SK-N-SH (cell line): ENCODE measurements at regions not wholly inside any gene's neighbourhood (a gene's known extent, or its start where the extent isn't known, plus 50 kb on each side); places are given as distances from the start of the nearest gene placed in this dataset.

Experiments
- CTCF ChIA-PET: fragments of 300-600, 350-600 bp; formaldehyde crosslinking; extraction: SDS; loops from one replicate; lab custom pipeline; 2021; lab: Yijun Ruan, JAX
- POLR2A ChIA-PET: fragments of 350-600 bp; sonication (Branson Sonifier 250); formaldehyde crosslinking; extraction: SDS; loops from one replicate; lab custom pipeline; 2020; ENCODE audit warnings: antibody characterized with exemption, inconsistent platforms; lab: Yijun Ruan, JAX
- DNase-seq: peaks from one replicate; pipeline ENCODE4 v3.0.0; 2012
- H2AFZ ChIP-seq: fragments of 200-600 bp; sonication (generic); 2 replicates; pipeline ENCODE4 v1.8.1; 2016; ENCODE audit warnings: antibody characterized with exemption, mild to moderate bottlenecking, low read depth
- H3F3A ChIP-seq: fragments of 200-600 bp; sonication (generic); replicated peaks from 2 replicates; pipeline ENCODE3; 2016; ENCODE audit warnings: antibody characterized with exemption, mild to moderate bottlenecking; ENCODE audit not compliant: insufficient read depth
- H3K27ac ChIP-seq, 2 experiments: fragments of 200-500 bp in 1 of 2; fragments of 200-600 bp in 1 of 2; sonication (Bioruptor generic) in 1 of 2; sonication (generic), shearing (Covaris generic) in 1 of 2; 2 replicates each; pipeline versions ENCODE4 v1.5.1 to v1.6.1; 2014 to 2016; ENCODE audit warnings: low read depth in 2 of 2, inconsistent platforms in 1 of 2, low read length in 1 of 2, mild to moderate bottlenecking in 1 of 2, mixed read lengths in 1 of 2
- H3K27me3 ChIP-seq: fragments of 200-600 bp; sonication (generic), shearing (Covaris generic); 2 replicates; pipeline ENCODE4 v1.6.1; 2016; ENCODE audit warnings: mixed run types; ENCODE audit not compliant: insufficient read depth
- H3K36me3 ChIP-seq, 2 experiments: fragments of 200-500 bp in 1 of 2; fragments of 200-600 bp in 1 of 2; sonication (Bioruptor generic) in 1 of 2; sonication (generic) in 1 of 2; replicated peaks in 1 of 2; 2 replicates each; pipeline versions ENCODE3 to v1.5.1; 2014 to 2016; ENCODE audit warnings: low read length in 1 of 2, mild to moderate bottlenecking in 1 of 2; ENCODE audit not compliant: insufficient read depth in 2 of 2, control insufficient read depth in 1 of 2
- H3K4me1 ChIP-seq, 2 experiments: fragments of 200-500 bp in 1 of 2; fragments of 200-600 bp in 1 of 2; sonication (Bioruptor generic) in 1 of 2; sonication (generic), shearing (Covaris generic) in 1 of 2; 2 replicates each; pipeline versions ENCODE4 v1.5.1 to v1.6.1; 2014 to 2016; ENCODE audit warnings: low read depth in 1 of 2, low read length in 1 of 2, mixed run types in 1 of 2; ENCODE audit not compliant: insufficient read depth in 2 of 2, control insufficient read depth in 1 of 2
- H3K4me2 ChIP-seq: fragments of 200-600 bp; sonication (generic), shearing (Covaris generic); 2 replicates; pipeline ENCODE4 v1.6.1; 2017; ENCODE audit warnings: mixed run types
- H3K4me3 ChIP-seq, 2 experiments: fragments of 200-500 bp in 1 of 2; fragments of 200-600 bp in 1 of 2; sonication (Bioruptor generic) in 1 of 2; sonication (generic), shearing (Covaris generic) in 1 of 2; 2 replicates each; pipeline versions ENCODE4 v1.5.1 to v1.8.1; 2014 to 2016; ENCODE audit warnings: low read depth in 2 of 2, inconsistent platforms in 1 of 2, low read length in 1 of 2, mild to moderate bottlenecking in 1 of 2, mixed read lengths in 1 of 2, moderate library complexity in 1 of 2
- H3K79me2 ChIP-seq: fragments of 200-600 bp; sonication (generic); 2 replicates; pipeline ENCODE4 v1.8.1; 2017; ENCODE audit warnings: mild to moderate bottlenecking; ENCODE audit not compliant: insufficient read depth
- H3K9ac ChIP-seq: fragments of 200-600 bp; sonication (generic); 2 replicates; pipeline ENCODE4 v1.6.1; 2017; ENCODE audit warnings: mixed run types
- H3K9me2 ChIP-seq: fragments of 200-600 bp; sonication (generic); 2 replicates; pipeline ENCODE4 v1.6.1; 2017; ENCODE audit warnings: mixed run types
- H3K9me3 ChIP-seq: fragments of 200-600 bp; sonication (generic); 2 replicates; pipeline ENCODE4 v1.6.1; 2017; ENCODE audit warnings: mixed run types, mild to moderate bottlenecking, moderate library complexity
- H4K20me1 ChIP-seq: fragments of 200-600 bp; sonication (generic); 2 replicates; pipeline ENCODE4 v1.6.1; 2017; ENCODE audit warnings: mild to moderate bottlenecking, mixed run types; ENCODE audit not compliant: insufficient read depth
- CHD2 ChIP-seq: fragments of 150-350 bp; IDR thresholded peaks from 2 replicates; pipeline ENCODE4 v1.6.1; 2018; ENCODE audit warnings: low read length; ENCODE audit not compliant: partially characterized antibody
- FOSL2 ChIP-seq: IDR thresholded peaks from 2 replicates; pipeline ENCODE4 v1.4.0; 2012; ENCODE audit warnings: low read depth, mild to moderate bottlenecking, moderate library complexity, borderline replicate concordance
- FOXJ3 ChIP-seq: sonication (generic); formaldehyde crosslinking; IDR thresholded peaks from 2 replicates; pipeline ENCODE4 v1.5.1; 2020; ENCODE audit warnings: mild to moderate bottlenecking, missing genetic modification reagents
- FOXM1 ChIP-seq: IDR thresholded peaks from 2 replicates; pipeline ENCODE4 v1.4.0; 2012; ENCODE audit warnings: low read depth, mild to moderate bottlenecking
- GABPA ChIP-seq: IDR thresholded peaks from 2 replicates; pipeline ENCODE4 v1.4.0; 2012; ENCODE audit warnings: low read depth, mild to moderate bottlenecking
- JUND ChIP-seq: IDR thresholded peaks from 2 replicates; pipeline ENCODE4 v1.4.0; 2012
- MEF2A ChIP-seq: IDR thresholded peaks from 2 replicates; pipeline ENCODE4 v1.4.0; 2012; ENCODE audit warnings: low read depth, borderline replicate concordance
- MXI1 ChIP-seq: IDR thresholded peaks from 2 replicates; pipeline ENCODE4 v1.6.1; 2012; ENCODE audit warnings: mild to moderate bottlenecking, low read depth, low read length, improper control_type of control experiment
- POLR2AphosphoS5 ChIP-seq: IDR thresholded peaks from 2 replicates; pipeline ENCODE4 v1.6.1; 2012; ENCODE audit warnings: low read depth, low read length
- RAD21 ChIP-seq: IDR thresholded peaks from 2 replicates; pipeline ENCODE4 v1.6.1; 2012; ENCODE audit warnings: mild to moderate bottlenecking, low read length
- RFX5 ChIP-seq: IDR thresholded peaks from 2 replicates; pipeline ENCODE4 v1.6.1; 2012; ENCODE audit warnings: mild to moderate bottlenecking, improper control_type of control experiment, low read length
- SIN3A ChIP-seq: IDR thresholded peaks from 2 replicates; pipeline ENCODE4 v1.6.1; 2012; ENCODE audit warnings: low read depth, mild to moderate bottlenecking, low read length, moderate library complexity, borderline replicate concordance
- SMC3 ChIP-seq: IDR thresholded peaks from 2 replicates; pipeline ENCODE4 v1.6.1; 2012; ENCODE audit warnings: low read depth, low read length, improper control_type of control experiment
- TCF12 ChIP-seq: IDR thresholded peaks from 2 replicates; pipeline ENCODE4 v1.4.0; 2012
- TEAD4 ChIP-seq: IDR thresholded peaks from 2 replicates; pipeline ENCODE4 v1.4.0; 2012; ENCODE audit warnings: mild to moderate bottlenecking, borderline replicate concordance; ENCODE audit not compliant: insufficient read depth
- YY1 ChIP-seq: IDR thresholded peaks from 2 replicates; pipeline ENCODE4 v1.4.0; 2012; ENCODE audit warnings: low read depth, mild to moderate bottlenecking
- WGBS: methylation state at CpG from one replicate; pipeline ENCODE4 v1.1.6; 2017; ENCODE audit warnings: low lambda C conversion rate; 5-methylcytosine and 5-hydroxymethylcytosine counted together
- TF ChIP-seq, protein P1 (sequence below): fragments of 150-350 bp; IDR thresholded peaks from 2 replicates; pipeline ENCODE4 v1.6.1; 2017; ENCODE audit warnings: antibody characterized with exemption, low read length, low read depth, borderline replicate concordance
- TF ChIP-seq, protein P2 (sequence below): IDR thresholded peaks from 2 replicates; pipeline ENCODE4 v1.4.0; 2012; ENCODE audit warnings: low read depth, borderline replicate concordance
- TF ChIP-seq, protein P3 (sequence below): IDR thresholded peaks from 2 replicates; pipeline ENCODE4 v1.4.0; 2012; ENCODE audit warnings: low read depth
- TF ChIP-seq, protein P4 (sequence below): fragments of 150-350 bp; IDR thresholded peaks from 2 replicates; pipeline ENCODE4 v1.6.1; 2016; ENCODE audit warnings: mild to moderate bottlenecking, low read depth, low read length

DNA sequence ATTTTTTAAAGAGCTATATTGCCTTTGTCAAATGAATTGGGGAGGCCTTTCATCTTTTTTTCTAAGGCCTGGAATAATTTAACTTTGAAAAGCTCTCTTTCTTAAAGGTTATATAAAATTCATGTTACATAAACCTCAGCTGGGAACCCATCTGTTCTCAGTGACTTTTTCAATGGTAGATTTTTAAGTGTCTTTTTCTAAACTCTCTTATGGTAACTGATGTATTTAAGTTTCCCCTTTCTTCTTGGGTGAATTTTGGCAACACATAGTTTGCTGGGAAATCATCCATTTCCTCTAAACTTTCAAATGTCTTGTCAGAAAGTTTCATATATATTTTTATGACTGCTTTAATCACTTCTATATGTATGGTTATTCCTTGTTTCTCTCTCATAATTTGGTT lies 362.2 kb upstream of the KLF6 start:
- CTCF ChIA-PET: no interaction called here
- POLR2A ChIA-PET: no interaction called here
- H3K79me2 ChIP-seq: no peaks in the 10 kb centered on the region

DNA sequence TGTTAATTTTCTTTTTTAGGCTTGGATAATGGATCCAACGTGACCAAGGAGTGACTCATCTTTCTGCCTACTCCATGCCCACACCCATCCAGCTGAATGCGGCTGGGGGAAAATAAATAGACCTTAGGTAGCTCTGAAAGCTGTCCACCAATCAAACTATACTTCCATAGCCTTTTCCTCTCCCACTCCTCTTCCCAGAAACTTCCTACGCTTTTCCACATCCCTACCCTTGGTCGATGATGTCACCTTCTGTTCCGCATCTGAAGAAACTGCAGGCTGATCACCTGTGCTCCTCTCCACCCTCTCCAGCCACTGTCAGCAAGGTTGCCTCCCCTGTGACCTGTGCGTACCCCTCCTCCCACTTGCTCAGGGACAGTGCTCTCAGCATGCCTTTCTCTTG lies 359.8 kb upstream of the KLF6 start:
- POLR2A ChIA-PET: no interaction called here
- whole genome bisulfite sequencing: 80% methylated on average over 6 of the region's 6 CpGs
- no peak overlapping the region for H3K27ac ChIP-seq
- no peaks in the 10 kb centered on the region for H4K20me1 ChIP-seq
- H3F3A ChIP-seq: no peaks in the 10 kb centered on the region
- H3K4me1 ChIP-seq: no peaks in the 10 kb centered on the region
- no peaks in the 10 kb centered on the region for H3K36me3 ChIP-seq
- no peak for DNase-seq
- no peak overlapping the region for H3K4me3 ChIP-seq
- no peak overlapping the region for H3K9ac ChIP-seq
- no peak overlapping the region for H3K4me2 ChIP-seq
- no peak overlapping the region for H2AFZ ChIP-seq
- H3K9me2 ChIP-seq: peaks cover 3% of the 10 kb centered on the region; the same call in 1 of the 2 replicates
- CTCF ChIA-PET: no interaction called here
- H3K9me3 ChIP-seq: 0 out of 2 replicates have a peak, but pooled peaks cover 5% of the 10 kb centered on the region
- H3K27me3 ChIP-seq: no peaks in the 10 kb centered on the region
- H3K79me2 ChIP-seq: no peaks in the 10 kb centered on the region
- no peak for TF ChIP-seq FOXJ3 (CRISPR knock-in tag)
- TF ChIP-seq RFX5: no peak
- TF ChIP-seq, protein P1, sequence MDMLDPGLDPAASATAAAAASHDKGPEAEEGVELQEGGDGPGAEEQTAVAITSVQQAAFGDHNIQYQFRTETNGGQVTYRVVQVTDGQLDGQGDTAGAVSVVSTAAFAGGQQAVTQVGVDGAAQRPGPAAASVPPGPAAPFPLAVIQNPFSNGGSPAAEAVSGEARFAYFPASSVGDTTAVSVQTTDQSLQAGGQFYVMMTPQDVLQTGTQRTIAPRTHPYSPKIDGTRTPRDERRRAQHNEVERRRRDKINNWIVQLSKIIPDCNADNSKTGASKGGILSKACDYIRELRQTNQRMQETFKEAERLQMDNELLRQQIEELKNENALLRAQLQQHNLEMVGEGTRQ: no peak
- no peak for TF ChIP-seq POLR2AphosphoS5
- TF ChIP-seq MEF2A: no peak
- TF ChIP-seq, protein P2, sequence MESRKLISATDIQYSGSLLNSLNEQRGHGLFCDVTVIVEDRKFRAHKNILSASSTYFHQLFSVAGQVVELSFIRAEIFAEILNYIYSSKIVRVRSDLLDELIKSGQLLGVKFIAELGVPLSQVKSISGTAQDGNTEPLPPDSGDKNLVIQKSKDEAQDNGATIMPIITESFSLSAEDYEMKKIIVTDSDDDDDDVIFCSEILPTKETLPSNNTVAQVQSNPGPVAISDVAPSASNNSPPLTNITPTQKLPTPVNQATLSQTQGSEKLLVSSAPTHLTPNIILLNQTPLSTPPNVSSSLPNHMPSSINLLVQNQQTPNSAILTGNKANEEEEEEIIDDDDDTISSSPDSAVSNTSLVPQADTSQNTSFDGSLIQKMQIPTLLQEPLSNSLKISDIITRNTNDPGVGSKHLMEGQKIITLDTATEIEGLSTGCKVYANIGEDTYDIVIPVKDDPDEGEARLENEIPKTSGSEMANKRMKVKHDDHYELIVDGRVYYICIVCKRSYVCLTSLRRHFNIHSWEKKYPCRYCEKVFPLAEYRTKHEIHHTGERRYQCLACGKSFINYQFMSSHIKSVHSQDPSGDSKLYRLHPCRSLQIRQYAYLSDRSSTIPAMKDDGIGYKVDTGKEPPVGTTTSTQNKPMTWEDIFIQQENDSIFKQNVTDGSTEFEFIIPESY: no peak
- TF ChIP-seq SMC3: no peak
- TF ChIP-seq YY1: no peak
- TF ChIP-seq CHD2: no peak
- TF ChIP-seq JUND: no peak
- no peak for TF ChIP-seq RAD21
- TF ChIP-seq GABPA: no peak

More for the DNA sequence above, 362.2 kb upstream of the KLF6 start:
- no peak overlapping the region for H3K27ac ChIP-seq
- H3K27me3 ChIP-seq: no peaks in the 10 kb centered on the region
- TF ChIP-seq, protein P1: no peak
- TF ChIP-seq FOXM1: no peak
- TF ChIP-seq, protein P3, sequence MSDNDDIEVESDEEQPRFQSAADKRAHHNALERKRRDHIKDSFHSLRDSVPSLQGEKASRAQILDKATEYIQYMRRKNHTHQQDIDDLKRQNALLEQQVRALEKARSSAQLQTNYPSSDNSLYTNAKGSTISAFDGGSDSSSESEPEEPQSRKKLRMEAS: no peak
- no peak for TF ChIP-seq TCF12
- TF ChIP-seq FOXJ3 (CRISPR knock-in tag): no peak
- TF ChIP-seq RAD21: no peak
- no peak for TF ChIP-seq TEAD4
- TF ChIP-seq SIN3A: no peak
- TF ChIP-seq, protein P4, sequence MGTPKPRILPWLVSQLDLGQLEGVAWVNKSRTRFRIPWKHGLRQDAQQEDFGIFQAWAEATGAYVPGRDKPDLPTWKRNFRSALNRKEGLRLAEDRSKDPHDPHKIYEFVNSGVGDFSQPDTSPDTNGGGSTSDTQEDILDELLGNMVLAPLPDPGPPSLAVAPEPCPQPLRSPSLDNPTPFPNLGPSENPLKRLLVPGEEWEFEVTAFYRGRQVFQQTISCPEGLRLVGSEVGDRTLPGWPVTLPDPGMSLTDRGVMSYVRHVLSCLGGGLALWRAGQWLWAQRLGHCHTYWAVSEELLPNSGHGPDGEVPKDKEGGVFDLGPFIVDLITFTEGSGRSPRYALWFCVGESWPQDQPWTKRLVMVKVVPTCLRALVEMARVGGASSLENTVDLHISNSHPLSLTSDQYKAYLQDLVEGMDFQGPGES: no peak
- no peak for TF ChIP-seq FOSL2
- TF ChIP-seq, protein P2: no peak
- no peak for TF ChIP-seq MEF2A
- TF ChIP-seq MXI1: no peak
- TF ChIP-seq, all 33 proteins: peak for 0
- Histone ChIP-seq H3K4me1 (no peaks in the 10 kb centered on the region), H3K4me3 (no peak overlapping the region), H3K9me3 (no peaks in the 10 kb centered on the region), H2AFZ (no peak overlapping the region), H3K9me2 (peaks cover 3% of the 10 kb centered on the region; the same call in 1 of the 2 replicates), H3K36me3 (no peaks in the 10 kb centered on the region), H3K9ac (no peak overlapping the region), H3K4me2 (no peak overlapping the region), H4K20me1 (no peaks in the 10 kb centered on the region), H3F3A (no peaks in the 10 kb centered on the region)
- no peak for DNase-seq
